Smooth muscle cell (in vitro differentiated cells): ENCODE measurements at regions not wholly inside any gene's neighbourhood (a gene's known extent, or its start where the extent isn't known, plus 50 kb on each side); places are given as distances from the start of the nearest gene placed in this dataset.

Source experiments
- DNase-seq: peaks from one replicate; lab custom pipeline; 2025; ENCODE audit not compliant: unreplicated experiment; lab: John Stamatoyannopoulos, UW
- H2AFZ ChIP-seq: fragments of 200-600 bp; sonication (generic); 2 replicates; pipeline ENCODE4 v1.6.0; 2016; ENCODE audit warnings: antibody characterized with exemption, low read depth, mild to moderate bottlenecking
- H3F3A ChIP-seq: fragments of 200-600 bp; sonication (generic); 2 replicates; pipeline ENCODE4 v1.6.0; 2017; ENCODE audit warnings: antibody characterized with exemption, low read depth
- H3K27ac ChIP-seq: fragments of 200-600 bp; sonication (generic); 2 replicates; pipeline ENCODE4 v1.5.1; 2016; ENCODE audit warnings: low read depth, mild to moderate bottlenecking
- H3K27me3 ChIP-seq: fragments of 200-600 bp; sonication (generic); 2 replicates; pipeline ENCODE4 v1.6.1; 2016; ENCODE audit warnings: low read depth, mild to moderate bottlenecking
- H3K36me3 ChIP-seq: fragments of 200-600 bp; sonication (generic); 2 replicates; pipeline ENCODE4 v1.5.1; 2016; ENCODE audit warnings: low read depth
- H3K4me1 ChIP-seq: fragments of 200-600 bp; sonication (generic); 2 replicates; pipeline ENCODE4 v1.5.1; 2016; ENCODE audit warnings: low read depth
- H3K4me2 ChIP-seq: fragments of 200-600 bp; sonication (generic); 2 replicates; pipeline ENCODE4 v1.6.0; 2016; ENCODE audit warnings: mild to moderate bottlenecking
- H3K4me3 ChIP-seq: fragments of 200-600 bp; sonication (generic); 2 replicates; pipeline ENCODE4 v1.5.1; 2016; ENCODE audit warnings: mild to moderate bottlenecking
- H3K79me2 ChIP-seq: fragments of 200-600 bp; sonication (generic); 2 replicates; pipeline ENCODE4 v1.6.0; 2016; ENCODE audit warnings: low read depth, mild to moderate bottlenecking
- H3K9ac ChIP-seq: fragments of 200-600 bp; sonication (generic); 2 replicates; pipeline ENCODE4 v1.6.0; 2016; ENCODE audit warnings: low read depth
- H3K9me3 ChIP-seq: fragments of 200-600 bp; sonication (generic); replicated peaks from 2 replicates; pipeline ENCODE4 v1.5.1; 2016; ENCODE audit warnings: low read depth
- H4K20me1 ChIP-seq: fragments of 200-600 bp; sonication (generic); 2 replicates; pipeline ENCODE4 v1.6.0; 2016; ENCODE audit warnings: low read depth
- WGBS: methylation state at CpG from one replicate; pipeline ENCODE4 v1.1.7; 2016; ENCODE audit warnings: low lambda C conversion rate; 5-methylcytosine and 5-hydroxymethylcytosine counted together
- TF ChIP-seq, protein P1 (sequence below): fragments of 200-600 bp; sonication (generic); IDR thresholded peaks from 2 replicates; pipeline ENCODE4 v1.5.1; 2017; ENCODE audit warnings: borderline replicate concordance, mild to moderate bottlenecking, antibody characterized with exemption; ENCODE audit not compliant: insufficient read depth, poor library complexity, severe bottlenecking

DNA sequence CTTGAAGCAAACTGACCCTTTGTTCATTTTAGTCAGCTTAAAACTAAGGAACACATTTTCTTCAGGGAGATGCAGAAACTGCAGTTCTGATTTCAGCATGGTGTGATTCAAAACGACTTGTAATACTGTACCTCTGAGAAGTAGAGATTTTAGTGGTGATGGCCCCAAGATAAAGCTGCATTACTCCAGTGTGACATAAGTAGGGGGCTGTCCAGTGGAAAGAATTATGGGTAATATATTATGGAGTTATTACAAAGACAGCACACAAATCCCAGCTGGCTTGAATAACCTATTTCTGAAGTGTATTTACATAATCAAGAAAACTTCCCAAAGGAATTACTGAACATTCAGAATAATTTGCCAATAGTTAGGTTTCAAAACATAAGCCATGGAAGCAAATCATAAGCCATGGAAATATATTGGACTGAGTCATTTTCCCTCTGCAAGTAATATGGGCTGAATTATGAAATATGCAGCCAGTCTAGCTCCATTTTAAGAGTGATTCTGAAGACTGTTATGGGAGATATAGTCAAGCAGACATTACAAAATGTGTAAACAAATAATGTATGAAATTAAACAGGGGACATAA, 133.7 kb upstream of the FBXL17 start:
- no peaks in the 10 kb centered on the region for H3F3A ChIP-seq
- H3K36me3 ChIP-seq, result no peaks in the 10 kb centered on the region
- no peaks in the 10 kb centered on the region for H4K20me1 ChIP-seq
- no peak overlapping the region for H3K9ac ChIP-seq
- no peaks in the 10 kb centered on the region for H3K4me1 ChIP-seq
- no peak overlapping the region for H3K27ac ChIP-seq
- no peaks in the 10 kb centered on the region for H3K79me2 ChIP-seq
- no peak for DNase-seq
- no peaks in the 10 kb centered on the region for H3K9me3 ChIP-seq
- H3K4me2 ChIP-seq, result no peak overlapping the region
- TF ChIP-seq, protein P1, sequence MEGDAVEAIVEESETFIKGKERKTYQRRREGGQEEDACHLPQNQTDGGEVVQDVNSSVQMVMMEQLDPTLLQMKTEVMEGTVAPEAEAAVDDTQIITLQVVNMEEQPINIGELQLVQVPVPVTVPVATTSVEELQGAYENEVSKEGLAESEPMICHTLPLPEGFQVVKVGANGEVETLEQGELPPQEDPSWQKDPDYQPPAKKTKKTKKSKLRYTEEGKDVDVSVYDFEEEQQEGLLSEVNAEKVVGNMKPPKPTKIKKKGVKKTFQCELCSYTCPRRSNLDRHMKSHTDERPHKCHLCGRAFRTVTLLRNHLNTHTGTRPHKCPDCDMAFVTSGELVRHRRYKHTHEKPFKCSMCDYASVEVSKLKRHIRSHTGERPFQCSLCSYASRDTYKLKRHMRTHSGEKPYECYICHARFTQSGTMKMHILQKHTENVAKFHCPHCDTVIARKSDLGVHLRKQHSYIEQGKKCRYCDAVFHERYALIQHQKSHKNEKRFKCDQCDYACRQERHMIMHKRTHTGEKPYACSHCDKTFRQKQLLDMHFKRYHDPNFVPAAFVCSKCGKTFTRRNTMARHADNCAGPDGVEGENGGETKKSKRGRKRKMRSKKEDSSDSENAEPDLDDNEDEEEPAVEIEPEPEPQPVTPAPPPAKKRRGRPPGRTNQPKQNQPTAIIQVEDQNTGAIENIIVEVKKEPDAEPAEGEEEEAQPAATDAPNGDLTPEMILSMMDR, result no peak
- H2AFZ ChIP-seq, result no peak overlapping the region
- WGBS, result 72% methylated on average over 1 of the region's 1 CpG
- H3K4me3 ChIP-seq, result no peak overlapping the region
- H3K27me3 ChIP-seq, result no peaks in the 10 kb centered on the region

DNA sequence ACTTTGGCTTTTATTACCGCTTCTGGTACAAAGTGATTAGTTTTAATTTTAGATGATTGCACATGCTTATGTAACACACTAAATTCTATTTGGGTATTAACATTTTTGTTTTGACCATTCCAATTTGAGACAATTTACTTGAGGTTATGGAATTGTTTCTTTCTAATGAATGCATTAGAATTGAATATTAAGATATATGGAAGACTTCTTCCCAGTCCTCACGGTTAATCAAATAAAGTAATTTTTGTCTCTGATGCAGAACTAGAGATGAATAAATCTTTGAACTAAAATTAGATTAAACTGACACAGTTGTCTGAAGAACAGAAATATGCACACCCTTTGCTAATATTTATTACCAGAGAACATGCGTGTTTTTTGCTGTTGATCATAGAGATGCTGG, 127.1 kb upstream of the FBXL17 start:
- no peak overlapping the region for H3K9ac ChIP-seq
- H3K4me3 ChIP-seq, result no peak overlapping the region
- no peaks in the 10 kb centered on the region for H4K20me1 ChIP-seq
- H3K27ac ChIP-seq, result no peak overlapping the region
- H3K4me1 ChIP-seq, result no peaks in the 10 kb centered on the region
- no peaks in the 10 kb centered on the region for H3K36me3 ChIP-seq
- WGBS, result 93% methylated on average over 3 of the region's 3 CpGs
- H2AFZ ChIP-seq, result no peak overlapping the region
- H3F3A ChIP-seq, result no peaks in the 10 kb centered on the region
- H3K9me3 ChIP-seq, result no peaks in the 10 kb centered on the region
- TF ChIP-seq, protein P1, result no peak
- no peak for DNase-seq
- no peaks in the 10 kb centered on the region for H3K27me3 ChIP-seq
- H3K4me2 ChIP-seq, result no peak overlapping the region
- H3K79me2 ChIP-seq, result no peaks in the 10 kb centered on the region

DNA sequence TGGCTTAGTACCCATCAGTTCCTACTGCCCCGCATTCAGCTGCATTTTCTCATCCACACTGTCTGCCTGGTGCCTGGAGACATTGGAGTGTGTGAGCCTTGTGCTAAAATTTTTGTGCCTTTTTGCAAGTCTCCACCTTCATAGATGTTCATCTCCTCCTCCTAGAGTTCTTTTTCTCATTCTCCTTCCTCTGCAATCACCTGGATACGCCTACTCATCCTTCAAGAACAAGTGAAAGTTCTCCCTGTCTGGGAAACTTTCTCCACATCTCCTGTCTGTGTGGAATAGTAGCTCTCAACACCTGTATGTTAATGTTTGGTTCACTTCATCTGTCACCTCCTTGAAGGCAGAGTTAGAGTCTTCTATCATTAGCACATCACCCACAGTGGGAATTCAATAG, 125.7 kb upstream of the FBXL17 start:
- no peaks in the 10 kb centered on the region for H4K20me1 ChIP-seq
- no peak overlapping the region for H3K27ac ChIP-seq
- H3K36me3 ChIP-seq, result no peaks in the 10 kb centered on the region
- H3K27me3 ChIP-seq, result no peaks in the 10 kb centered on the region
- no peak for DNase-seq
- no peaks in the 10 kb centered on the region for H3F3A ChIP-seq
- no peak overlapping the region for H3K4me3 ChIP-seq
- H3K4me1 ChIP-seq, result no peaks in the 10 kb centered on the region
- 93% methylated on average over 2 of the region's 2 CpGs for WGBS
- no peaks in the 10 kb centered on the region for H3K79me2 ChIP-seq
- H3K9ac ChIP-seq, result no peak overlapping the region
- H2AFZ ChIP-seq, result no peak overlapping the region
- no peak overlapping the region for H3K4me2 ChIP-seq
- no peaks in the 10 kb centered on the region for H3K9me3 ChIP-seq
- TF ChIP-seq, protein P1, result no peak

DNA sequence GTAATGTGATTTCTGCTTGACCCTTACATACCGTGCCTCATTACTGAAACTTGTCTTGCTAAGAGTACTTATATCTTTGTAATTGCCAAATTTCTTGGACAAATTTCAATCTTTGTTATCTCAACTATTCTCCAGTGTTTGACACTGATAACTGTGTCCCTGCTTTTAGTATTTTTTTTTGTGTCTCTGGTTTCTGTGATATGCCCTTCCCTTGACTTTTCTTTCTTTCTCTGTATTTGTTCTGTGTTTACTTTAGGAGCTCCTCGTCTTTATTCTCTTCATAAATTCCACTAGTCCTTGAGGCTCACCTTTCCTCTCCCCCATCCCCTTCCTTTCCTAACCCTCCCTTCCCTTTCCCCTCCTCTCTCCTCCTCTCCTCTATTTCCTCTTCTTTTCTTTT, 123.7 kb upstream of the FBXL17 start:
- no peak for DNase-seq
- H3K79me2 ChIP-seq, result no peaks in the 10 kb centered on the region
- no peaks in the 10 kb centered on the region for H3K4me1 ChIP-seq
- H3K27me3 ChIP-seq, result no peaks in the 10 kb centered on the region
- WGBS, result 86% methylated on average over 2 of the region's 2 CpGs
- no peak overlapping the region for H3K9ac ChIP-seq
- H3K9me3 ChIP-seq, result no peaks in the 10 kb centered on the region
- TF ChIP-seq, protein P1, result no peak
- no peak overlapping the region for H3K27ac ChIP-seq
- H3F3A ChIP-seq, result no peaks in the 10 kb centered on the region
- H2AFZ ChIP-seq, result no peak overlapping the region
- no peak overlapping the region for H3K4me2 ChIP-seq
- no peak overlapping the region for H3K4me3 ChIP-seq
- no peaks in the 10 kb centered on the region for H4K20me1 ChIP-seq
- no peaks in the 10 kb centered on the region for H3K36me3 ChIP-seq
